Hepatocyte (in vitro differentiated cells): ENCODE measurements at regions not wholly inside any gene's neighbourhood (a gene's known extent, or its start where the extent isn't known, plus 50 kb on each side); places are given as distances from the start of the nearest gene placed in this dataset.

Experiments used
- DNase-seq: peaks from one replicate; pipeline ENCODE4 v3.0.0-alpha.2; 2016; ENCODE audit warnings: low spot score
- H2AFZ ChIP-seq: fragments of 200-600 bp; sonication (generic); 2 replicates; pipeline ENCODE4 v1.6.0; 2016; ENCODE audit warnings: antibody characterized with exemption, mild to moderate bottlenecking
- H3K27ac ChIP-seq: fragments of 200-600 bp; sonication (generic); 2 replicates; pipeline ENCODE4 v1.5.1; 2016; ENCODE audit warnings: mild to moderate bottlenecking
- H3K27me3 ChIP-seq: fragments of 200-600 bp; sonication (generic); 2 replicates; pipeline ENCODE4 v1.6.1; 2016
- H3K36me3 ChIP-seq: fragments of 200-600 bp; sonication (generic); replicated peaks from 2 replicates; pipeline ENCODE4 v1.5.1; 2016; ENCODE audit warnings: low read depth; ENCODE audit not compliant: insufficient read depth
- H3K4me1 ChIP-seq: fragments of 200-600 bp; sonication (generic); 2 replicates; pipeline ENCODE4 v1.5.1; 2016; ENCODE audit warnings: mild to moderate bottlenecking, moderate library complexity; ENCODE audit not compliant: insufficient read depth
- H3K4me2 ChIP-seq: fragments of 200-600 bp; sonication (generic); 2 replicates; pipeline ENCODE4 v1.6.0; 2016
- H3K4me3 ChIP-seq: fragments of 200-600 bp; sonication (generic); 2 replicates; pipeline ENCODE4 v1.5.1; 2016; ENCODE audit warnings: mild to moderate bottlenecking
- H3K79me2 ChIP-seq: fragments of 200-600 bp; sonication (generic); 2 replicates; pipeline ENCODE4 v1.6.0; 2017; ENCODE audit warnings: mild to moderate bottlenecking
- H3K9me2 ChIP-seq: fragments of 200-600 bp; sonication (generic); replicated peaks from 2 replicates; pipeline ENCODE4 v1.6.0; 2017; ENCODE audit warnings: mild to moderate bottlenecking; ENCODE audit not compliant: insufficient read depth
- H3K9me3 ChIP-seq: fragments of 200-600 bp; sonication (generic); 2 replicates; pipeline ENCODE4 v1.5.1; 2016; ENCODE audit warnings: low read depth, mild to moderate bottlenecking
- H4K20me1 ChIP-seq: fragments of 200-600 bp; sonication (generic); 2 replicates; pipeline ENCODE4 v1.6.0; 2016; ENCODE audit warnings: mild to moderate bottlenecking; ENCODE audit not compliant: insufficient read depth, poor library complexity, severe bottlenecking
- CTCF ChIP-seq: fragments of 200-600 bp; sonication (generic); IDR thresholded peaks from 2 replicates; pipeline ENCODE4 v1.5.1; 2016; ENCODE audit warnings: antibody characterized with exemption, mild to moderate bottlenecking; ENCODE audit not compliant: poor library complexity
- EZH2 ChIP-seq: fragments of 200-600 bp; sonication (generic); IDR thresholded peaks from 2 replicates; pipeline ENCODE4 v1.6.1; 2016; ENCODE audit warnings: antibody characterized with exemption, mild to moderate bottlenecking, borderline replicate concordance
- EZH2phosphoT487 ChIP-seq: fragments of 200-600 bp; sonication (generic); IDR thresholded peaks from one replicate; pipeline ENCODE4 v1.6.1; 2018; ENCODE audit warnings: antibody characterized with exemption, mild to moderate bottlenecking, low read depth, moderate library complexity; ENCODE audit not compliant: unreplicated experiment, severe bottlenecking
- WGBS: methylation state at CpG from one replicate; pipeline ENCODE4 v1.1.6; 2016; ENCODE audit warnings: low lambda C conversion rate; ENCODE audit errors: missing lambda C conversion rate; 5-methylcytosine and 5-hydroxymethylcytosine counted together

- H3K9me2 ChIP-seq: no peaks in the 10 kb centered on the region
- no peak overlapping the region for H3K4me3 ChIP-seq
- no peaks in the 10 kb centered on the region for H4K20me1 ChIP-seq
- no peaks in the 10 kb centered on the region for H3K4me1 ChIP-seq
- no peak for TF ChIP-seq CTCF
- 97% methylated on average over 3 of the region's 3 CpGs for WGBS
- peaks cover 3% of the 10 kb centered on the region for H3K27me3 ChIP-seq
- H3K4me2 ChIP-seq: no peak overlapping the region
- DNase-seq: no peak
- H3K9me3 ChIP-seq: no peaks in the 10 kb centered on the region
- no peak overlapping the region for H3K27ac ChIP-seq
- H2AFZ ChIP-seq: no peak overlapping the region
- no peaks in the 10 kb centered on the region for H3K79me2 ChIP-seq
- H3K36me3 ChIP-seq: no peaks in the 10 kb centered on the region
Observed at GRCh38 chr5:87119588-87119987, 148.1 kb upstream of the RASA1 start.

- no peaks in the 10 kb centered on the region for H3K36me3 ChIP-seq
- H3K4me1 ChIP-seq: no peaks in the 10 kb centered on the region
- H3K4me3 ChIP-seq: no peak overlapping the region
- no peak overlapping the region for H3K27ac ChIP-seq
- peaks cover 3% of the 10 kb centered on the region for H3K27me3 ChIP-seq
- TF ChIP-seq CTCF (no peak), EZH2 (no peak), EZH2phosphoT487 (no peak)
- 61% methylated on average over 2 of the region's 2 CpGs for WGBS
- no peak overlapping the region for H3K4me2 ChIP-seq
- DNase-seq: no peak
- H4K20me1 ChIP-seq: no peaks in the 10 kb centered on the region
- H3K79me2 ChIP-seq: no peaks in the 10 kb centered on the region
- H3K9me3 ChIP-seq: no peaks in the 10 kb centered on the region
- no peak overlapping the region for H2AFZ ChIP-seq
- no peaks in the 10 kb centered on the region for H3K9me2 ChIP-seq
Observed at GRCh38 chr5:87120518-87121303, 147.0 kb upstream of the RASA1 start.

- H4K20me1 ChIP-seq: no peaks in the 10 kb centered on the region
- 80% methylated on average over 5 of the region's 5 CpGs for WGBS
- no peak overlapping the region for H3K4me3 ChIP-seq
- H3K4me2 ChIP-seq: no peak overlapping the region
- no peak overlapping the region for H2AFZ ChIP-seq
- H3K9me3 ChIP-seq: no peaks in the 10 kb centered on the region
- no peaks in the 10 kb centered on the region for H3K36me3 ChIP-seq
- no peak overlapping the region for H3K27ac ChIP-seq
- TF ChIP-seq EZH2 (no peak), CTCF (no peak), EZH2phosphoT487 (no peak)
- H3K79me2 ChIP-seq: no peaks in the 10 kb centered on the region
- no peaks in the 10 kb centered on the region for H3K4me1 ChIP-seq
- no peak for DNase-seq
- H3K9me2 ChIP-seq: no peaks in the 10 kb centered on the region
- peaks cover 3% of the 10 kb centered on the region for H3K27me3 ChIP-seq
Observed at GRCh38 chr5:87121304-87122150, 146.2 kb upstream of the RASA1 start.
